Right ventricle myocardium superior (tissue), 1 donor: ENCODE measurements at regions not wholly inside any gene's neighbourhood (a gene's known extent, or its start where the extent isn't known, plus 50 kb on each side); places are given as distances from the start of the nearest gene placed in this dataset.
A peak's percentile ranks its signal among the peaks of the same experiment; 100 is the strongest.

Experiments used
- ATAC-seq: fragments of 200-7000 bp; cut with Tn5 transposase; one replicate; pipeline ENCODE4 v1.9.1; 2020; ENCODE audit warnings: mild to moderate bottlenecking; ENCODE audit not compliant: poor library complexity
- DNase-seq: peaks from one replicate; pipeline ENCODE4 v3.0.0-alpha.2; 2020
- intact Hi-C: fragments of 100-400 bp; cut with DNase I; formaldehyde crosslinking; loops from one replicate; pipeline ENCODE4 v1.11.2; 2022
- donor health status: DM: no; HTN: yes; CAD: no; lungs with severe emphysema.

GRCh38 chr3:193777524-193777923 lies 184.5 kb downstream of the OPA1 start:
- no peak for DNase-seq
- ATAC-seq, result no peak
- intact Hi-C loops, result no loop called here

GRCh38 chr3:193778676-193779075 lies 185.7 kb downstream of the OPA1 start:
- intact Hi-C loops, result no loop called here
- DNase-seq (no peak), ATAC-seq (no peak)

DNA sequence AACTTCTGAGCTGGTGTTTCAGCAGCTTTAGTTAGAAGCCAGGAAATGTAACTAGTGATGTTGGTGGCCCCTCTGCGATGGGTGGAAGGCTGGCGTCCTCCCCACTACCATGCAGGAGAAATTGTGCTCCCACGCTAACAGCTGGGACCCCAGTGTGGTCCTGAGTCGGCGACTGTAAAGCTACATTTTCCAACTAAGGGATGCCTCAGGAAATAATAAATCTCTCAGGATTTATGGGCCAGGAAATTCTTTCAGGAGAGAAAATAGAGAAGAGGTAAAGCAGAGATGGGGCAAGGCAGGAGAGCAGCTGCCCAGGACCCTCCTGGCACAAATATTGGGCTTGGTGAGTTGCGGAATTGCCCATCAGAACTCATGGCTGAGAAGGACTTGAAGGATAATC lies 186.9 kb downstream of the OPA1 start:
- ATAC-seq (no peak), DNase-seq (no peak)
- intact Hi-C loops, result loop anchor here (2.0 to 10.0 kb wide), 3 partner anchors 225 to 625 kb away; no protein-coding TSS in a partner anchor

GRCh38 chr3:193780397-193780796 lies 187.4 kb downstream of the OPA1 start:
- DNase-seq (no peak), ATAC-seq (no peak)
- intact Hi-C loops, result loop anchor here (2.0 to 10.0 kb wide), 3 partner anchors 224 to 624 kb away; no protein-coding TSS in a partner anchor

DNA sequence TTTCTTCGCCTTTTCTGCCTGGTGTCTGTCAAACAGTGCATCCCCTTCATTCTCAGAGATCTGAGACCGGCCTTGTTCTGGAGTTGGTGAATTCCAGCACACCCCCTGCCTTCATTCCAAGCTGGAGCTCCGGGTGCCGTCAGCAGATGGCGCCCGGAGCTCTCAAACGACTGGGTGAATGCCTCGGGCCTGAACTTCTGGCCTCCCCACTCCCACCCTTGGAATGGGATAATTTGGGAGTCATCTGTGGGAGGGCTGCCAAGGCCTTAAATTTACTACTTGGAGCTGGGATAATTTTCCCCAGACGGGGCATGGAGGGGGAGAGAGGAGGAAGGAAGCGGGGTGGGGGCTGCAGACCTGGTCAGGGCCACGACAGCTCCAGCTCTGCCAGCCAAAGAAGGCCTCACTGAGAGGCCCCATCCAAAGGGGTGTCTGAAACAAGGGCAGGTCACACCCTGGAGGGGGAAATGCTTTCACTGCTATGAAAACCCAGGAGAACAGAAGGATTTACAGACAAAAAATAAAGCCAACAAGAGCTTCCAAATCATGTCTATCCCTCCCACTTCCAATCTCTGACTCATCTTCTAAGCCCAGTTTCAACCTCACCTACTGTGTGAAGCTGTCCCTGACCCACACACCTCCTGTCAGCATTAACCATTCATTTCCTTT lies 187.9 kb downstream of the OPA1 start:
- DNase-seq, result peak; percentile 81
- intact Hi-C loops, result loop anchor here (2.0 to 10.0 kb wide), 3 partner anchors 224 to 624 kb away; no protein-coding TSS in a partner anchor
- ATAC-seq, result peak; percentile 95

GRCh38 chr3:193782276-193782647 lies 189.3 kb downstream of the OPA1 start:
- DNase-seq (no peak), ATAC-seq (no peak)
- intact Hi-C loops, result loop anchor here (10.0 kb wide), 2 partner anchors 223 to 623 kb away; no protein-coding TSS in a partner anchor

GRCh38 chr3:193782747-193783146 lies 189.7 kb downstream of the OPA1 start:
- intact Hi-C loops, result loop anchor here (10.0 kb wide), 2 partner anchors 222 to 622 kb away; no protein-coding TSS in a partner anchor
- no peak for DNase-seq
- ATAC-seq, result no peak

DNA sequence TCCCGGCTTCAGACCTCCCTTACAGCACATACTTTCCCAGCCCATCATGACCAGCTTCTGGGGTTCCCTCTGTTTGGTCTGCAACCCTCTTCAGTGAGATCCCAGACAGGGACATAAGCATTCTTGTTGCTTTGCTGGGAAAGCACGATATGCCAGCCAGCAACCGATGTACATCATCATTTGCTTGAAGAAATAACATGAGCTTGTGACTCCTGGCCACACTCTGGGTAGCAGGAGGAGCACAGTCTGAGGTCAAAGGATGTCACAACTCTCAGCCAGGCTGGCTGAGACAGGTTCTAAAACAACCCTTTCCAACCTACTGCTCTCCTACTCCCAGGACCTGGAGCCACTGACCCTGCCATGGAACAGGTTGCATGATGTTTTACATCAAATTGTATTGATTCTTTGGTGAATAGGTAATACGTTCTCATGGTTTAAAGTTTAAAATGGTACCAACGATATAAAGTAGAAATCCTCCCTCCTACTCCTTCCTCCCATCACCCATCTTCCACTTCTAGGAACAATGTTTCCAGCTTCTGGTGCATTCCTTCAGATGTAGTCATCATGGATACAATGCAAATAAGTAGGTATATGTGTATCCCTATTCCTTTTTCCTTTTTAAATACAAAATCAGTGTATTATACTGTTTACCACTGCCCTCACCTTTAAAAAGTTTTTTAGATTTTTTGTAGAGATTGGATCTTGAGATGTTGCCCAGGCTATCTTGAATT lies 190.3 kb downstream of the OPA1 start:
- intact Hi-C loops, result loop anchor here (10.0 kb wide), 2 partner anchors 221 to 621 kb away; no protein-coding TSS in a partner anchor
- ATAC-seq (no peak), DNase-seq (no peak)

- ATAC-seq (no peak), DNase-seq (no peak)
- intact Hi-C loops, result loop anchor here (10.0 kb wide), 2 partner anchors 220 to 620 kb away; no protein-coding TSS in a partner anchor
Measured at GRCh38 chr3:193784822-193785221, 191.8 kb downstream of the OPA1 start.

GRCh38 chr3:193787496-193787870 lies 194.5 kb downstream of the OPA1 start:
- ATAC-seq, result no peak
- DNase-seq, result no peak
- intact Hi-C loops, result loop anchor here (10.0 kb wide), 2 partner anchors 217 to 617 kb away; no protein-coding TSS in a partner anchor

GRCh38 chr3:193788189-193788991 lies 195.4 kb downstream of the OPA1 start:
- DNase-seq (peak; percentile 66), ATAC-seq (peak; percentile 94)
- intact Hi-C loops, result loop anchor here (2.0 to 10.0 kb wide), 3 partner anchors 216 to 616 kb away; partner anchors contain the start of gene HES1

DNA sequence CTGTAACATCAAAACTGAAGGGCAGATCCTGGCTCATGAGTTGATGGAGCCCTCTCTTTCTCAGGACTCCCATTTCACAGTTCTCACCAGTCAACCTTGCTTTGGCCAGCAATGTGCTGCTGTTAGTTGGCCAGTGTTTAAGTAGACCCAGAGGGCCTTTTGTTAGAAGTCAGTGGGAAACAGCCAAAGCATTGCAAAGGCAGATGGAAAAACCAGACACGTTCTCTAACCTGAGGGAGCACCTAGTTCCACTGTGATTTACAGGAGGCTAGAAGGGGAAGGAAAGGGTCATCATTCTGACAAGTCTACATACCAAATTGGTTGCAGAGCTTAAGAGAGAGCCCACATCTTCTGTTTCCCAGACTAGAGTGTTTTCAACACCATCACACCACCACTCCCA lies 196.4 kb downstream of the OPA1 start:
- ATAC-seq, result no peak
- DNase-seq, result no peak
- intact Hi-C loops, result loop anchor here (2.0 to 10.0 kb wide), 3 partner anchors 215 to 615 kb away; partner anchors contain the start of gene HES1

- ATAC-seq, result no peak
- no peak for DNase-seq
- intact Hi-C loops, result loop anchor here (10.0 kb wide), 1 partner anchor 184 kb away; no protein-coding TSS in a partner anchor
Measured at GRCh38 chr3:193790086-193790990, 197.3 kb downstream of the OPA1 start.

DNA sequence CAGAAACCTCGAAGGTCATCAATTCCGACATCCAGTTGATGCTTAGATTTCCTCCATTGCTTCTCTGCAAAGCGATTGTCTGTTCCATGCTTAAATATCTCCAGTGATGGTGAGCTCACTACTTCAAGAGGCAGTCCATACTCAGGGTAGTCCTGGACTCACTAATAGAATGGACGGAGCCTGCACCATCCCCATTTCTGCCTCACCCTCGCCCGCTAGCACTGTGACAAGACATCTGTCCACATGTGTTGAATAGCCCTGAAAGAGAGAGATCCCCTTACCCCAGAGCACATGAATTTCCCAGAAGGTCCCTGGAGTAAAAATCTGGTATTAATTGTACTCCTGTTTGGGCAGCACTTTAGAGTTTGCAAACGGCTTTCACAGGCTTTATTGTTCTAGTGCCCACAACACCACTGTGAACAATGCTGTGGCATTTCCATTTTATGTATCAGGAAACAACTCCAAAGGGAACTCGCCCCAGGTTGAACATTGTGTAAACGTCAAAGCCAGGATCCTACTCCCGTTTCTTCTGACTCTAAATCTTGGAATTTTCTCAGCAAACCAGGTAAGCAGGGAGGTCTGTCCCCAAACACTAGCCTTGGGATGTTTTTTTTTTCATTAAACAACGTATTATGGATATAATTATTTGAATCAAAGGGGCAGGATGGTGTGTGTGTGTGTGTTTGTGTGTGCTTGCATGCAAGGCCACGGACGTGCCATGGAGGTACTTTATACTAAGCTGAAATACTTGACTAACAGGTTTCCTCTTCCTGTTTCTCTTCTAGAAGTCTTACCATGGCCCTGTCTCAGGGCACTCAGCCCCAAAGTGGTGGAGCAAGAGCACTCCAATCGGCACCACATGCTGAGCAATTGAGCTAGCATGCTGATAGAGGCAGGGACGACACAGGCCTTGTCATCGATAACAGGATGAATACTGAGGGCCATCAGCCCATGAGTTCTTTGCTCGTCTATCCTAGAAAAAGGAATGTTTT lies 198.3 kb downstream of the OPA1 start:
- DNase-seq (no peak), ATAC-seq (no peak)
- intact Hi-C loops, result loop anchor here (10.0 kb wide), 1 partner anchor 183 kb away; no protein-coding TSS in a partner anchor

GRCh38 chr3:193793123-193793522 lies 200.1 kb downstream of the OPA1 start:
- ATAC-seq, result no peak
- intact Hi-C loops, result loop anchor here (10.0 kb wide), 1 partner anchor 182 kb away; no protein-coding TSS in a partner anchor

More at GRCh38 chr3:193793123-193793522, 200.1 kb downstream of the OPA1 start:
- DNase-seq, result no peak
